Stimulated activated naive CD8-positive, alpha-beta T cell treated with anti-CD3 and anti-CD28 coated beads, Interleukin-15, Interleukin-2, amounts not matched to agents 100 ng/mL and 50 ng/mL, for 24 hours (primary cell): ENCODE measurements at regions not wholly inside any gene's neighbourhood (a gene's known extent, or its start where the extent isn't known, plus 50 kb on each side); places are given as distances from the start of the nearest gene placed in this dataset.

ENCODE experiments used
- H3K27ac Mint-ChIP-seq: one replicate; pipeline ENCODE4 v1.8.0; 2021; ENCODE audit warnings: mild to moderate bottlenecking, mixed read lengths
- H3K27me3 Mint-ChIP-seq: one replicate; pipeline ENCODE4 v1.8.0; 2021; ENCODE audit warnings: mixed read lengths
- H3K36me3 Mint-ChIP-seq: one replicate; pipeline ENCODE4 v1.8.0; 2021; ENCODE audit warnings: low read depth, mixed read lengths
- H3K4me1 Mint-ChIP-seq: one replicate; pipeline ENCODE4 v1.8.0; 2021; ENCODE audit warnings: low read depth, mixed read lengths
- H3K4me3 Mint-ChIP-seq: one replicate; pipeline ENCODE4 v1.8.0; 2021; ENCODE audit warnings: mild to moderate bottlenecking, mixed read lengths
- H3K9me3 Mint-ChIP-seq: one replicate; pipeline ENCODE4 v1.8.0; 2021; ENCODE audit warnings: mixed read lengths

- Mint-ChIP-seq H3K27ac (no peak overlapping the region), H3K27me3 (no peaks in the 10 kb centered on the region), H3K36me3 (no peaks in the 10 kb centered on the region), H3K4me3 (no peak overlapping the region), H3K4me1 (no peaks in the 10 kb centered on the region), H3K9me3 (no peaks in the 10 kb centered on the region)
These were observed 177.5 kb downstream of the MN1 start for GRCh38 chr22:27624042-27624441.

- Mint-ChIP-seq H3K27ac (no peak overlapping the region), H3K27me3 (no peaks in the 10 kb centered on the region), H3K4me3 (no peak overlapping the region), H3K4me1 (no peaks in the 10 kb centered on the region), H3K9me3 (no peaks in the 10 kb centered on the region), H3K36me3 (no peaks in the 10 kb centered on the region)
These were observed 176.9 kb downstream of the MN1 start for GRCh38 chr22:27624705-27625104.

DNA sequence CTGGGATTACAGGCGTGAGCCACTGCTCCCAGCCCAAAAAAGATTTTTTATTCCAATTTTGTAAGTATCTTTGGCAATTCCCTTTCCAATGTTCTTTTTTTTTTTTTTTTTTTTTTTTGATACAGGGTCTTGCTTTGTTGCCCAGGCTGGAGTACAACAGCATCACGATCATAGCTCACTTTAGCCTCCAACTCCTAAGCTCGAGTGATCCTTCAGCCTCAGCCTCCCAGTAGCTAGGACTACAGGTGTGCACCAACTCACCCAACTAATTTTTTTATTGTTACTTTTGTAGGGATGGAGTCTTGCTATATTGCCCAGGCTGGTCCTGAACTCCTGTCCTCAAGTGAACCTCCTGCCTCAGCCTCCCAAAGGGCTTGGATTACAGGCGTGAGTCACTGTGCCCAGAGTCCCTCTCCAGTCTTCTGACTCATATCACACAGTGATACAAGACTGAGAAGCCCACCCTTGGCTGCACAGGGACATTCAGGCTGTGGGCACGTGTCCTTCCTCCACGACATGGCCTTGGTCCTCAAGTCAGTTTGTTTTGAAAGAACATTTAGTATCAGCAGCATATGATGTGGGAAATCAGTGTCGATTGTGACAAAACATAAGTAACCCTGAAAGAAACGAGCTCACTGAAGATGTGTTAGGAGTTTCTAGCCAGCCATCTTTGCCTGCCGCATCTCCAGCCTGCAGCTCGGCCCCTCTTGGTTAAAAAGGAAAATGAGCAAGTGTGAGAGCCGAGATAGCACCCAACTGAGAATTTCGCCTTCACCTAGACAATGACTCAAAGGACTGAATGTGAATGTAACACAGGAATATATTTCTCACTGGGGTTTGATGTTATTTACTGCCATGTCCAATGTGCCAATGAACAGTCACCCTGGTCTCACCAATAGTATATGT, 175.5 kb downstream of the MN1 start:
- no peaks in the 10 kb centered on the region for H3K9me3 Mint-ChIP-seq
- no peaks in the 10 kb centered on the region for H3K36me3 Mint-ChIP-seq
- no peaks in the 10 kb centered on the region for H3K27me3 Mint-ChIP-seq
- H3K27ac Mint-ChIP-seq: no peak overlapping the region
- no peak overlapping the region for H3K4me3 Mint-ChIP-seq
- H3K4me1 Mint-ChIP-seq: no peaks in the 10 kb centered on the region

GRCh38 chr22:27626675-27627443, 174.7 kb downstream of the MN1 start:
- Mint-ChIP-seq H3K4me3 (no peak overlapping the region), H3K27ac (no peak overlapping the region), H3K9me3 (peaks cover 6% of the 10 kb centered on the region)

GRCh38 chr22:27627444-27627833, 174.1 kb downstream of the MN1 start:
- H3K4me1 Mint-ChIP-seq: no peaks in the 10 kb centered on the region
- no peak overlapping the region for H3K4me3 Mint-ChIP-seq
- no peaks in the 10 kb centered on the region for H3K36me3 Mint-ChIP-seq
- H3K9me3 Mint-ChIP-seq: peaks cover 7% of the 10 kb centered on the region
- no peak overlapping the region for H3K27ac Mint-ChIP-seq
- H3K27me3 Mint-ChIP-seq: no peaks in the 10 kb centered on the region

More at GRCh38 chr22:27626675-27627443, 174.7 kb downstream of the MN1 start:
- Mint-ChIP-seq H3K4me1 (no peaks in the 10 kb centered on the region), H3K27me3 (no peaks in the 10 kb centered on the region), H3K36me3 (no peaks in the 10 kb centered on the region)

DNA sequence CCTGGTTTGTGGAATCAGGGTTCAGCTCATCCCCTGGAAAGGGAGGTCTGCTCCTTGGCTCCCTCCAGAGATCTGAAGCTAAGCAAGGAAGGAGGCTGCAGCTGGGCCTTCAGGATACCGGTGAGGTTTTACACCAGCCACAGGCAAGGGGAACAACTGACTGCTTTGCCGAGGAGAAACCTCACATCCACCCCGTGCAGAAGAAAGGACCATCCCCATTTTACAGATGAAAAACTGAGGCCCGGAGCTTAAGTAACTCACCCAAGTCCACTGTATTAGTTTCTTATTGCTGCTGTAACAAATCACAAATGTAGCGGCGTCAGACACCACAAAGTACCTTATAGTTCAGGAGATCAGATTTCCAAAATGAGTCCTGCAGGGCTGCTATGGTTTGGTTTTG, 173.7 kb downstream of the MN1 start:
- Mint-ChIP-seq H3K9me3 (peaks cover 7% of the 10 kb centered on the region), H3K27me3 (no peaks in the 10 kb centered on the region), H3K4me3 (no peak overlapping the region), H3K27ac (no peak overlapping the region), H3K36me3 (no peaks in the 10 kb centered on the region), H3K4me1 (no peaks in the 10 kb centered on the region)

GRCh38 chr22:27628341-27628740, 173.2 kb downstream of the MN1 start:
- Mint-ChIP-seq H3K9me3 (peaks cover 7% of the 10 kb centered on the region), H3K27ac (no peak overlapping the region), H3K4me3 (no peak overlapping the region), H3K36me3 (no peaks in the 10 kb centered on the region), H3K4me1 (no peaks in the 10 kb centered on the region), H3K27me3 (peaks cover under 1% of the 10 kb centered on the region)

- no peak overlapping the region for H3K27ac Mint-ChIP-seq
- peaks cover 3% of the 10 kb centered on the region for H3K27me3 Mint-ChIP-seq
- no peaks in the 10 kb centered on the region for H3K4me1 Mint-ChIP-seq
- no peaks in the 10 kb centered on the region for H3K36me3 Mint-ChIP-seq
- H3K9me3 Mint-ChIP-seq: peaks cover 7% of the 10 kb centered on the region
- H3K4me3 Mint-ChIP-seq: no peak overlapping the region
These were observed 172.5 kb downstream of the MN1 start for GRCh38 chr22:27628891-27629631.

- Mint-ChIP-seq H3K36me3 (no peaks in the 10 kb centered on the region), H3K27ac (no peak overlapping the region), H3K4me3 (no peak overlapping the region), H3K9me3 (peaks cover 7% of the 10 kb centered on the region), H3K27me3 (peaks cover 3% of the 10 kb centered on the region), H3K4me1 (no peaks in the 10 kb centered on the region)
These were observed 171.5 kb downstream of the MN1 start for GRCh38 chr22:27629908-27630673.

DNA sequence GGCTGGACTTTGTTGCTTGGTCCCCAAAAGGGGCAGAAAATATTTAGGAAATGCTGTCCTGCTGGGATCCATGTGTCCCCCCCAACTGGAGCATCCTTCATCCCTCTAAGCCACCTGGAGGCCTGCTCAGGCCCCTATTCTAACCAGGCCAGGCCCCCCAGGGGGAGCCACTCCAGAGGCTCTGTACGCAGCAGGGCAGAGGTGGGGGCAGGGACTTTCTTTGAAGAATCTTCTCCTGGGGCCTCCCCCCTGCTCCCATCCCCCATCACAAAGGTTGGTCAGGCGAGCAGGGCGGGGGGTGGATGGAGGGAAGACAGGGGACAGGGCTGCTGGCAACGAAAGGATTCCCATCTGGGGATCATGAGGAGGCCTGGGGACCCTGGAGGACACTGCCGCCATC, 170.8 kb downstream of the MN1 start:
- H3K27me3 Mint-ChIP-seq: peaks cover 3% of the 10 kb centered on the region
- no peaks in the 10 kb centered on the region for H3K4me1 Mint-ChIP-seq
- H3K9me3 Mint-ChIP-seq: peaks cover 7% of the 10 kb centered on the region
- H3K36me3 Mint-ChIP-seq: no peaks in the 10 kb centered on the region
- H3K27ac Mint-ChIP-seq: no peak overlapping the region
- no peak overlapping the region for H3K4me3 Mint-ChIP-seq

DNA sequence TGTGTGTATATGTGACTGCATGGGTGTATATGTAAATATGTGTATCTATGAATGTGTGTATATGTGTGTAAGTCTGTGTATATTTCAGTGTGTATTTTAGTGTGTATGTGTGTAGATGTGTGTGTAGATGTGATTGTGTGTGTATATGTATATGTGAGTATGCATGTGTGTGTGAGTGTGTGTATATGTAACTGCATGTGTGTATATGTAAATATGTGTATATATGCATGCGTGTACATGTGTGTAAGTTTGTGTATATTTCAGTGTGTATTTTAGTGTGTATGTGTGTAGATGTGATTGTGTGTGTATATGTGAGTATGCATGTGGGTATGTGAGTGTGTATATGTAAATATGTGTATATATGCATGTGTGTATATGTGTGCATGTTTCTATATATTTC, 169.9 kb downstream of the MN1 start:
- H3K4me3 Mint-ChIP-seq: no peak overlapping the region
- peaks cover 7% of the 10 kb centered on the region for H3K9me3 Mint-ChIP-seq
- no peaks in the 10 kb centered on the region for H3K36me3 Mint-ChIP-seq

GRCh38 chr22:27632451-27633295, 168.9 kb downstream of the MN1 start:
- Mint-ChIP-seq H3K27ac (no peak overlapping the region), H3K36me3 (no peaks in the 10 kb centered on the region)

More for the DNA sequence above, 169.9 kb downstream of the MN1 start:
- no peak overlapping the region for H3K27ac Mint-ChIP-seq
- no peaks in the 10 kb centered on the region for H3K4me1 Mint-ChIP-seq
- H3K27me3 Mint-ChIP-seq: peaks cover 3% of the 10 kb centered on the region

DNA sequence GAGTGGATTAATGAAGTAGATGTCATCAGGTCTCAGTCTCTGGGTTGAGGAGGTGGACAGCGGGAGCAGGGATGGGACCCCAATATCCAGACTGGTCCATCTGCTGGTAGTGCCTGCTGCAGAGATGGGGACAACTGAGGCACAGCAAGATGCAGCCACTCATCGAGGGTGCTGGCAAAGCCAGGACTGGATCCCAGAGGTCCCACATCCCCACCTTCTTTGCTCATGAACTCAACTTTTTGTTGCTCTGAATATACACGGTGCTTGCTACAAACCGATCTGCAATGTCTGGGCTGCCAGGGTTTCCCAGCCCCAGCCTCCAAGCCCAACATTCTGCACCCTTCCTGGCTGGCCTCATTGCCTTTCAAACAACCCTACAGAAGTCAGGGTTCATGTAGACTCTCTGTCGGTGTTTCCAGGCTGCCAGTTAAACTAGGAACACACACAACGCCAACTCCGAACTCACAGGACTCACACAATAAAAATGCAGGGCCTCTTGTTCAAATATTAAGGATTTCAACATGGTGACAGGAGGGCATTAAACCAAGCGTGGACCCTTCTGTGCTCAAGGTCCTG, 168.2 kb downstream of the MN1 start:
- Mint-ChIP-seq H3K9me3 (peaks cover 7% of the 10 kb centered on the region), H3K4me3 (no peak overlapping the region), H3K4me1 (no peaks in the 10 kb centered on the region), H3K27me3 (peaks cover 3% of the 10 kb centered on the region), H3K36me3 (no peaks in the 10 kb centered on the region), H3K27ac (no peak overlapping the region)

More at GRCh38 chr22:27632451-27633295, 168.9 kb downstream of the MN1 start:
- no peak overlapping the region for H3K4me3 Mint-ChIP-seq
- H3K9me3 Mint-ChIP-seq: peaks cover 7% of the 10 kb centered on the region
- H3K4me1 Mint-ChIP-seq: no peaks in the 10 kb centered on the region
- peaks cover 3% of the 10 kb centered on the region for H3K27me3 Mint-ChIP-seq
